GM18907 (cell line): ENCODE measurements at regions not wholly inside any gene's neighbourhood (a gene's known extent, or its start where the extent isn't known, plus 50 kb on each side); places are given as distances from the start of the nearest gene placed in this dataset.

Source experiments
- ATAC-seq: cut with Tn5 transposase; IDR thresholded peaks from one replicate; pipeline ENCODE4 v1.9.1; 2021; ENCODE audit warnings: mild to moderate bottlenecking, moderate library complexity; ENCODE audit not compliant: unreplicated experiment

DNA sequence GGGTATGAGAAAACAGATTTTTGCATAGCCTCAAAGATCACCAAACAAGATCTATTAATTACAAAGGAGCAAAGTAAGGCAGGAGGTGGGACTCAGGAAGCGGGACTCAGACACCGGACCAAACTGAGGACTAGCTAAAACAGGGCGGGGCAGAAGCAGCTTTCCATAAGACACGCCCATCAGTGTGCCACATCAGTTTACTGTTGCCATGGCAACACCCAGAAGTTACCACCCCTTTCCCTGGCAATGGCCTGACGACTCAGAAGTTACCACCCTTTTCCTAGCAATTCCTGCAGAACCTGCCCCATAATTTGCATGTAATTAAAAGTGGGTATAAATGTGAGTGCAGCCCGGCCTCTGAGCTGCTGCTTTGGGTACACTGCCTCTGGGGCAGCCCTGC, 173.9 kb downstream of the SHANK2 start:
- no peak for ATAC-seq

DNA sequence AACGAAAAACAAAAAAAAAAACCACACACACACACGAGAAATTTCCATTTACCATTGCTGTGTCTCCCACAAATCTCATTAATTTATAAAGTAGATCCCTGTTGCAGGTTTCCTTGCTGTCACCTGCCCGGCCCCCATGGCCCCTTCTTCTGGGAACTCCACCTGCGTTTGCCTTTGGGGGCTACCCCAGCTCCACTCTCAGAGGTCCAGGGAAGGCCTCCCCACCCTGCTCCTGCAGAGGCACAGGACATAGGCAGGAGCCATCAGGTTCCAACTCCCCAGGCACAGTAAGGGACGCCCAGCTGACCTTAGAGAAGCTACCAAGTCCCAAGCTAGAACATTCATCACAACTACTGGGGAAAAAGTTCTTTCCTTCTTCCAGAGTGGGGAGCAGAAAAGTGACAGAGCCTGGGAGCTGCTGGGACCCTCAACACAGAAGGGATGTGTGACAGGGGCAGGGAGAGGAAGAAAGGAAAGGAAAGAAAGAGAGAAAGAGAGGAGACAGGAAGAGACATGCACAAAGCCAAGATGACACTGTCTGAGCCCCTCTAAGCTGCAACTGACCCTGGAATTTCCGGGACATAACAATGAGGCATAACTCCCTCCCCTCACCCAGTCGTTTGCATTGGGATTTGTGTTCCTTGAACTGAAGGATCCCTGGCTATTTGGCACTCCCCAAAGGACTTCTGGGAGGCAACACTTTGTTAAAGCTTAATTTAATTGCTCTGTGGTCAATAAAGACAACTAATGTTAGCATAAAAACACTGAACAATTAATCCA, 175.7 kb downstream of the SHANK2 start:
- ATAC-seq, result no peak

DNA sequence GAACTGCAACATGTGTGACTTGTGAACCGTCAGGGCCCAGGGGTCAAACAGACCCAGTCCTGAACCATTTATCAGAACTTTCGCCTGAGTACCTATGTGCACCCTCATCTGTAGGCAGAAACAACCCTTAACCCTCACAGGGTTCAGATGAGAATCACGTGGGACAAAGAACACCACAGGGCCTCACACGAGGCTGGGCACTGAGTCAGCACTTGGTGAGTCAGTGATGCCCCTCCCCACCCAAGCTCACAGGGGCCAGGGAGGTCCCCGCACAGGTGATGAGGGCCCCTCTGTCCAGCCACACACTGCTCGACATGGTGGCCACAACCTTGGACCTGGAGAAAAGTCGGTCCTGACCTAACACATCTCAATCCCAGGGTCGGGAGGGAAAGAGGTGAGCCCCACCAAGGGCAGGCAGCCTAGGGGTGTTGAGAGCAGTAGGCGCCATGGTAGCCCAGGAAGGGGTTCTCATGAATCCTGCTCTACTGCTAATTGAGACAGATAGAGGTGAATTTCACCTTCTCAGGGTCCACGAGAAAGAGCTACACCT, 176.4 kb downstream of the SHANK2 start:
- ATAC-seq, result no peak

DNA sequence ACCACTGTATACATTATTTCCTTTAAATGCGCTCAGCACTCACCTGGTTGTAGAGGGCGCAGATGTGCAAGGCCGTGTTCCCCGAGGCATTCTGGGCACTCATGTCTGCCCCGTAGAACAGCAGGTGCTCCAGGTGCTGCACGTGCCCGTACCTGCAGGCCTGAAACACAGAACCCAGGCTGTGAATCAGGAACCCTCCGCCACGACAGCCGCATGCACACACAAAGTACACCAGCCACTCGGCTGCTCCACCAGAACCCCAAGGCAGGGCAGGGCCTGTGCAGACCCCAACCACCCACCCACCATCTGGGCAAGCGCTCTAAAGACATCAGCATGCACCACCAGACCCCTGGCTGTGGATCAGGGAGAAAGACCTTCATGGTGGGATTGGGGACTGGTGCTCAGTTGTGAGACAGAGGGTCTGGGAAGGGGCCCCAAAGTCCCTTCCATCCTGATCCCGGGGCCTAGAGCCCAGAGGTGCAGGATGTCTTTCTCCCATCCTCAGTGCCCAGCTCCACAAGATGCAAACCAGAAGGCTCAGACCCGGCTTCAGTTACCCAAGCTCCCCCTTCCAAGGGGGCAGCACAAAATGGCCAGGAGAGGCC, 177.2 kb downstream of the SHANK2 start:
- no peak for ATAC-seq

DNA sequence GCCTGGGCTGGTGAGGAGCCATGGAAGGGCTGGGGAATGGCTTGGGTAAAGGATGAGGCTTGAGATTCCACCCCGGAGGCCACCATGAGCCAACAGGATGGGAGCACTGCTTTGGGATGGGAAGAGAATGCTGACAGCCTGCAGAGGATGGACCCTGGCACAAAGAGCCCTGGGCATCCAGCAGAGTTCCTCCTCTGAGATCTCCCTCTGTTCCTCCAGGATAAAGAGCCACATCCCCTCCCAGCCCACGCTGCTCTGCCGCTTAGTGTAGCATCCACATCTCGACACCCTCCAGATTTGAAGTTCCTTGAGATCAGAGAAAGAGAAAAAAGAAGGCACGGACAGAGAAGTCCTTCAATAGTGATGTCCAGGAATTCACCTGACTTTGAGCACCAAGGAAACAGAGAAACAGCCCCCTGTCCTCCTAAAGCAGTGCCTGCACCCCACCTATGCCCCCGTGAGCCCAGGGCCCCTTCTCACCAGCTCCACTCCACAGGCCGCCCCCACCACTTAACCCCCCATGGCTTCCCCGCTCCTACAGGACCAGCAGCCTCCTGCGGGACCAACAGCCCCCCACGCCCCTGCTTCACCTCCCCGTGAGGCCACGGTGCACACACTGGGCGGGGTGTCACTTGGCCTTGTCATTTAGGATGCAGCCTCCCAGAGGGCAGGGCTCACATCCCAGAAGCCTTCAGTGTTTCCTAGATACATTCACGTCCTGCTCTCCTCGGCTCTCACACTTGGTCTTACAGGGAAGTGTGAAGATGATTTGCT, 180.5 kb downstream of the SHANK2 start:
- ATAC-seq, result no peak

DNA sequence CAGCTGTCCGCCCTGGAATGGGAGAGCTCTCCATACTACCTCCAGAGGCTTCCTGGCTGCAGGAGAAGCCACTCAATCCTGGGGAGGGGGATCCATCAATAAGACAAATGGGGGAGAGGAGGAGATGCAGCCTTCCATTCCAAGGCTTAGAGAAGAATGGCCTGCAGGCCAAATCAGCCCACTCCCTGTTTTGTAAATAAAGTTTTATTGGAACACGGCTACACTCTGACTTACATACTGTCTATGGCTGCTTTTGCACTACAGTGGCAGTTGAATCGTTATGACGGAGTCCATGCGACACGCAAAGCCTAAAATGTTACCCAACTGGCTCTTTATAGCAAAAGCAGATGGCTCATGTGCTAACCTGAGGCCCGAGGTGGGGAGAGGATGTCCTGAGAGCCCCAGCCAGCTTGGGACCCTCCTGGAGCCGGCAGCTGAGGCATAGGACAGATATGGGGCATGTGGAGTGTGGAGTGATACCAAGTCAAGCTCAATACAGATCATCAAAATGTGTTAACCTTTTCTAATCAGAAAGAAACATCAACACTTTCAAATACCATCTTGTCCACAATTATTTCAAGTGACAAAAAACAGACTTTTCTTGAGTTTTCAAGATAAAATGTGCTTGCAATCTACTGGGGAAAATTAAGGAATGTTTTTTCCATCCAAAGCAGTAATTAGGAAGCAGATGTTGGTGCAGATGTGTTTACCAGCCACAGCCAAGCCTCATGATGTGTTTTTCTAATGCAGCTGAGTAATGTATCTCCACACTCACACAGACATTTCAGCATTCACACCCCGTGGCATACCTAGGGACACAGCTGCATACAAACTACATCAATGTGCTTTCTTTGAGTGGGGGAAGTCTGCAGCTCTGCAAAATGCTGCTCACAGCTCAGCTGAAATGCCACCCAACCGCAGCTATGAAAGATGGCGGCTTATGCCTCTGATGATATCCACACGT, 181.6 kb downstream of the SHANK2 start:
- no peak for ATAC-seq

DNA sequence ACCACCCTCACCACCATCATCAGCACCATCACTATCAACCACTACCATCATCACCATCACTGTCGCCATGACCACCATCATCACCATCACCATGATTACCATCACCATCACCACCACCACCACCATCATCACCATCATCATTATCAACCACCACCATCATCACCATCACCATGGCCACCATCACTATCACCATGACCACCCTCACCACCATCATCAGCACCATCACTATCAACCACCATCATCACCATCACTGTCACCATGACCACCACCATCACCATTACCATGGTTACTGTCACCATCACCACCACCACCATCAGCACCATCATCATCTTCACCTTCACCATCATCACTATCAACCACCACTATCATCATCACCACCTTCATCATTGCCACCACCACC, 183.4 kb downstream of the SHANK2 start:
- no peak for ATAC-seq

DNA sequence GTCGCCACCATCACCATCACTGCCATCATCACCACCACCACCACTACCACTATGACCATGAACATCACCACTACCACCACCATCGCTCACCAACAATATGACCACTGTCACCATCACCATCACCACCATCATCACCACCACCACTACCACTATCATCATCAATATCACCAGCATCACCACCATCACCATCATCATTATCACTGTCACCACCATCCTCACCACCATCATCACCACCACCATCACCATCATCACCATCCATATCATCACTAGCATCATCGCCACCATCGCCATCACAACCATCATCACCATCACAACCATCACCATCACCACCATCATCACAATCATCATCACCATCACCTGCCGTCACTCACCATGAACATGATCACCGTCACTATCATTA, 184.6 kb downstream of the SHANK2 start:
- ATAC-seq, result no peak

DNA sequence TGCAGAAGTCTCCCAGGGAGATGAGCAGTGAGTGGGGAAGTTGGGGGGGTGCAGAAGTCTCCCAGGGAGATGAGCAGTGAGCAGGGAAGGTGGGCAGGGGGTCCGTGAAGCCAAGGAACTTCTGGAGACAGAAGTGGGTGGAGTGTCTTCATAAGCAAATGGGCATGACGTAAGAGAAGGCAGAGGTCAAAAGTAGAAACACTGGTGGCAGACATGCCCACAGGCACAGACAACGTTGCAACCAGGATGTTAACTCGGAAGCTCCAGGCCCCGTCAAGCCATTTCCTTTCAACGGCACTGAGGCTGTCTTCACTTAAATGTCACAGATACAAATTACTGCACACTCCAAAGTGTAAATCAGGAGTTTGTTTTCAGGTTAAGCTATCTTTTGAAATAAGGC, 186.1 kb downstream of the SHANK2 start:
- no peak for ATAC-seq

DNA sequence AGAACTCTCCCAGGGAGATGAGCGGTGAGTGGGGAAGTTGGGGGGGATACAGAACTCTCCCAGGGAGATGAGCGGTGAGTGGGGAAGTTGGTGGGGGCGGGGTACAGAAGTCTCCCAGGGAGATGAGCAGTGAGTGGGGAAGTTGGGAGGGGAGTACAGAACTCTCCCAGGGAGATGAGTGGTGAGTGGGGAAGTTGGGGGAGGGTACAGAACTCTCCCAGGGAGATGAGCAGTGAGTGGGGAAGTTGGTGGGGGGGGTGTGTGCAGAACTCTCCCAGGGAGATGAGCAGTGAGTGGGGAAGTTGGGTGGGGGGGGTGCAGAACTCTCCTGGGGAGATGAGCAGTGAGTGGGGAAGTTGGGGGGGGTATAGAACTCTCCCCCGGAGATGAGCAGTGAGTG, 186.5 kb downstream of the SHANK2 start:
- ATAC-seq, result no peak

DNA sequence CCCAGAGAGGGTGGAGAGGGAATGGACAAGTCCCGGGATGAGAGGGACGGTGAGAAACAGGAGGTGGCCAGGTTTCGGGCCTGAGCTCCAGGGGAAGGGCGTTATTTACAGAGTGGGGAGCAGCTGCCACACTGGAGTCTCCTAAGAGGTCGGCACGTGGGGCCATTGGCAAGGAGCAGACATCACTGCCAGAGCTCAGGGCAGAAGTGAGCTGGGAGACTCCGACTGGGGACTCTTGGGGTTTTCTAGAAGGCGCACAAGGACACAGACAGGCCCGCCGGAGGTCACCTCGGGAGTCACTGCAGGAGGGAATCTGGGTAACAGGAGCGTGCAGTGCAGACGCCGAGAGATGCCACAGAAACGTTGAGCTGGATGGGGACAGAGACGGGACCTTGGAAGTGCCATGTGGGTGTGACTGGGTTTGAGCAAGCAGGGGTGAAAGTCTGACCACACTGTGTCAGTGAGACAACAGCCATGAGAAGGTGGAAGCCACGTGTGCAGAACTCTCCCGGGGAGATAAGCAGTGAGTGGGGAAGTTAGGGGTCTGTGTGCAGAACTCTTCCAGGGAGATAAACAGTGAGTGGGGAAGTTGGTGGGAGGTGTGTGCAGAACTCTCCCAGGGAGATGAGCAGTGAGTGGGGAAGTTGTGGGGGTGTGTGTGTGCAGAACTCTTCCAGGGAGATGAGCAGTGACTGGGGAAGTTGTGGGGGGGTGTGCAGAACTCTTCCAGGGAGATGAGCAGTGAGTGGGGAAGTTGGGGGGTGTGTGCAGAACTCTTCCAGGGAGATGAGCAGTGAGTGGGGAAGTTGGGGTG, 187.5 kb downstream of the SHANK2 start:
- ATAC-seq, result no peak

DNA sequence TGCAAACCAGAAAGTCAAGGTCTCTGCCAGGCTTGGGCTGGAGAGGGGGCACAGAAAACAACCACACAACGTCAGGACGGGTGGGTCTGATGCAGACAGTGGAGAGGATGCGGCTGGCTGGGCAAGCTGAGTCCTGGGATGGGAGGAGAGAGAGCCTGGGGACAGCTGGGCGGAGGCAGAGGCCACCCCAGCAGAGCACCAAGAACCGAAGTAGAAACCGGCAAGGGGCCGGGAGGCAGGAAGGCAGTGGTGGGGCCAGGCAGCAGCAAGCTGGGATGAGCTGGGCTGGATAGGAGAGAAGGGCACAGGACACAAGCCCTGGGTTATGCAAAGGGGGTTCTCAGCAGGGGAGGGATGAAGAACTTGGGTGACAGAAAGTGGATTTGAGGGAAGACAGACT, 188.2 kb downstream of the SHANK2 start:
- no peak for ATAC-seq

DNA sequence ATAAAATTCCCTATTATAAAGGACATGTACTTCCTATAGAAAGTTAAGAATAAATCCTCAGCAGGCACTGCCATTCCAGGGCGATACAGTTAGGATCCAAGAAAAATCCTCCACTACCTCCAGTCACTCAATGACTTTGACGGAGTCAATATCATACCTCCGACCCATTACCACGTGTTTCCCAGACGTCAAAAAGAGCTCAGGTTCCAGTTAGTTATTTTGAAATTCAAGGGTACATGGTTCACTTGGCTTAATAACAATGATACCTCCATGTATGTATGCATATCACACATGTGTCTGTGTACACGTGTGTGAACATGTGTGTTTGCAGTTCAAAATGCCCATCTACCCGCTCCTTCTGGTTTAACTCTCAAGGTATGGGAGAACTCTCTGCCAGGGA, 189.2 kb downstream of the SHANK2 start:
- ATAC-seq, result no peak

DNA sequence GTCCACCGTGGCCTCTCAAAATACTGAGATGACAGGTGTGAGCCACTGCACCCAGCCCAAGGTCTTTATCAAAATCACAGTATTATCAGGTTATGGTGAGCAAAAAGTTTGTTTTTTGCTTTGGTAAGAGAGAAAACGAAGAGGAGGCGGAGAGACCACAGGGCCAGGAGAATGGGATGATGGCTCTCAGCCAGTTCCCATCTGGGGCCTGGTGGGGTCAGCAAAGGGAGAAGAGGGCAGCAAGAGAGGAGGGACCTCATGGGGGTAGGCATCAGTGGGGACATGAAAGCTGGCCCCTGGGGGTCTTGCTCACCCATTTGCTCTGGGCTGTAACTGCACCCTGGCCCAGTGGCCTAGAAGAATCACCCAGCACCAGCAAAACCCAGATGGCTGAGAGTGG, 190.2 kb downstream of the SHANK2 start:
- ATAC-seq, result no peak

DNA sequence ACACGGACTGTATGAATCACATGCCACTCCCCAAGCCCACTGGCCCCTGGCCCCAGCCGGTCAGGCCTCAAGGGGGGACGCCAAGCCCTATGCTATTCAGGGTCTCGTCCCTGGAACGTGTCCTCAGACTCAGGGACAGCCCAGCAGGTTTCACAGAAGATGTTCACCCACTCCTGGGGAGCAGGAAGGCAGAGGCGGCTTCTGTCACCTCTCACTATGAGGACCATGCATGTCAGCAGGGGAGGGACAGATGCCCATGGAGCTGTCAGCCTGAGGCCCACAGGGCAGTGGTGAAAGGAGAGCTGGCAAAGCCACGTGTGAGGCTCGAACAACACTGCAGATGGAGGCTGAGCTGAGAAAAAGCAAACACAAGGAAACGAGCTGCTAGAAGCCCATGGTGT, 192.0 kb downstream of the SHANK2 start:
- no peak for ATAC-seq

DNA sequence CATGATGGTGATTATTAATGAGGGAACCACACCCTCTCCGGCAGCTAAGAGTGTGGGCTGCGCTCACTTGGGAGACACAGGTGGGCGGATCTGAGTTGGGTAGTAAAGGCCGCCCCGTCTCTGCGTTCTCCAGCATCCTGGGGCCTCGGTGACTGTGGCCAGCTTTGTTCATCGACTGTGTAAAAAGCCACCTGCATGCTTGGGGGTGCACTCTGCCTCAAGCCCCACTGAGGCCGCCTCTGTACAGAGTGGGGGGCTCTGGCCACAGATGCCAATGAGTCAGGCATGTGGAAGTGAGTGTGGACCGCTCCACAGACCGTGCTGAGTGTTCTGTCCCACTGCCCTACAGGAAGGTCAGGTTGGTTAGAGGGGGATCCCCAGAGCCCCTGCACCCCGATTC, 192.7 kb downstream of the SHANK2 start:
- ATAC-seq, result no peak

DNA sequence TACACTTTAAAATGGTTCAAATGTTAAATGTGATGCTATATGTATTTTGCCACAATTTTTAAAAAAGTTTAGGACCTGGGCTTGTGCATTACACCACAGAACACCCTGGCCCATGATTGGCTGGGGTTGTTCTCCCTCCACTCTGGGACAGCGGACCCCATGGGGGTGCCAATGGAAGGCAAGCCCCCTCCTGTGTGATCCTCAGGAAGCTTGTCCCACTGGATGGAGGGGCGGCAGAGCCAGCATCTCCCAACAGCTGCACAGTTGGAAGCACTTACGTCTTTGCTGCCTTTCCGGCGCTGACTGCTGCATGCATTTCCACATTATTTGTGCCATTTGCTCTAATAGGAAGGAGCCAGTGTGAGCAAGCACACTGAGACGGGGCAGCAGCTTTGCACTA, 196.5 kb downstream of the SHANK2 start:
- ATAC-seq, result no peak
